Glomerular endothelial cell (primary cell): ENCODE measurements at regions not wholly inside any gene's neighbourhood (a gene's known extent, or its start where the extent isn't known, plus 50 kb on each side); places are given as distances from the start of the nearest gene placed in this dataset.
"Not testable (repeated sequence)": the region's sequence is repeated elsewhere in the genome, so short reads cannot be mapped to it uniquely, and the experiment has no call there.

Experiments
- DNase-seq: peaks from one replicate; pipeline ENCODE4 v3.0.0-alpha.2; 2011; ENCODE audit warnings: low read depth, low spot score; ENCODE audit errors: extremely low read depth

- no peak for DNase-seq
Measured at GRCh38 chr1:163933437-163933836, 611.7 kb downstream of the NUF2 start.

- no peak for DNase-seq
Measured at GRCh38 chr1:163935738-163936374, 614.1 kb downstream of the NUF2 start.

- DNase-seq: no peak
Measured at GRCh38 chr1:163959622-163960021, 599.4 kb upstream of the PBX1 start.

GRCh38 chr1:163970151-163970550 is 588.8 kb upstream of the PBX1 start:
- no peak for DNase-seq

- no peak for DNase-seq
Measured at GRCh38 chr1:163970699-163971098, 588.3 kb upstream of the PBX1 start.

GRCh38 chr1:163973586-163973985 is 585.4 kb upstream of the PBX1 start:
- no peak for DNase-seq

GRCh38 chr1:163974120-163974519 is 584.9 kb upstream of the PBX1 start:
- no peak for DNase-seq

- DNase-seq: no peak
Measured at GRCh38 chr1:163980394-163980793, 578.6 kb upstream of the PBX1 start.

- no peak for DNase-seq
Measured at GRCh38 chr1:163981500-163982030, 577.4 kb upstream of the PBX1 start.

GRCh38 chr1:163983097-163983496 is 575.9 kb upstream of the PBX1 start:
- DNase-seq: no peak

- DNase-seq: no peak
Measured at GRCh38 chr1:163985700-163986099, 573.3 kb upstream of the PBX1 start.

- no peak for DNase-seq
Measured at GRCh38 chr1:163999131-163999530, 559.9 kb upstream of the PBX1 start.

- not testable (repeated sequence) for DNase-seq
Measured at GRCh38 chr1:164006186-164006585, 552.8 kb upstream of the PBX1 start.

- no peak for DNase-seq
Measured at GRCh38 chr1:164006621-164007020, 552.4 kb upstream of the PBX1 start.

GRCh38 chr1:164017239-164017638 is 541.7 kb upstream of the PBX1 start:
- DNase-seq: no peak

GRCh38 chr1:164020391-164020790 is 538.6 kb upstream of the PBX1 start:
- DNase-seq: no peak

GRCh38 chr1:164021813-164022212 is 537.2 kb upstream of the PBX1 start:
- no peak for DNase-seq

- DNase-seq: no peak
Measured at GRCh38 chr1:164033782-164034181, 525.2 kb upstream of the PBX1 start.

GRCh38 chr1:164040754-164041153 is 518.2 kb upstream of the PBX1 start:
- DNase-seq: no peak

GRCh38 chr1:164051782-164052181 is 507.2 kb upstream of the PBX1 start:
- DNase-seq: no peak

GRCh38 chr1:164054331-164054730 is 504.7 kb upstream of the PBX1 start:
- no peak for DNase-seq

- DNase-seq: no peak
Measured at GRCh38 chr1:164058198-164058597, 500.8 kb upstream of the PBX1 start.

- no peak for DNase-seq
Measured at GRCh38 chr1:164061528-164061927, 497.5 kb upstream of the PBX1 start.
